Neural cell (in vitro differentiated cells): ENCODE measurements at regions not wholly inside any gene's neighbourhood (a gene's known extent, or its start where the extent isn't known, plus 50 kb on each side); places are given as distances from the start of the nearest gene placed in this dataset.

Source experiments
- H2AFZ ChIP-seq: fragments of 200-600, 300-800 bp; sonication (generic), shearing (Covaris generic); 2 replicates; pipeline ENCODE4 v1.6.0; 2014; ENCODE audit warnings: low read depth, mild to moderate bottlenecking, antibody characterized with exemption, low read length, moderate library complexity
- H3F3A ChIP-seq: fragments of 200-600 bp; shearing (Covaris generic); 2 replicates; pipeline ENCODE4 v1.6.1; 2016; ENCODE audit warnings: mild to moderate bottlenecking, moderate library complexity, mixed read lengths, antibody characterized with exemption, low read length; ENCODE audit not compliant: insufficient read depth, poor library complexity, severe bottlenecking
- H3K27ac ChIP-seq: fragments of 200-600, 300-800 bp; sonication (generic), shearing (Covaris generic); 2 replicates; pipeline ENCODE4 v1.5.1; 2014; ENCODE audit warnings: mild to moderate bottlenecking, low read length, moderate library complexity
- H3K27me3 ChIP-seq: fragments of 300-800, 200-600 bp; sonication (generic), shearing (Covaris generic); 2 replicates; pipeline ENCODE4 v1.6.0; 2014; ENCODE audit warnings: mild to moderate bottlenecking, low read depth, low read length, moderate library complexity; ENCODE audit not compliant: insufficient read depth
- H3K36me3 ChIP-seq: fragments of 300-800, 200-600 bp; sonication (generic), shearing (Covaris generic); 2 replicates; pipeline ENCODE4 v1.5.1; 2014; ENCODE audit warnings: mild to moderate bottlenecking, antibody characterized with exemption, low read length, moderate library complexity; ENCODE audit not compliant: insufficient read depth
- H3K4me2 ChIP-seq: fragments of 300-800, 200-600 bp; sonication (generic), shearing (Covaris generic); 2 replicates; pipeline ENCODE4 v1.6.0; 2014; ENCODE audit warnings: mild to moderate bottlenecking, low read length
- H3K4me3 ChIP-seq: fragments of 300-800, 200-600 bp; sonication (generic), shearing (Covaris generic); 2 replicates; pipeline ENCODE4 v1.5.1; 2014; ENCODE audit warnings: mild to moderate bottlenecking, low read length, moderate library complexity
- H3K79me2 ChIP-seq: fragments of 200-600 bp; shearing (Covaris generic); replicated peaks from 2 replicates; pipeline ENCODE4 v1.6.0; 2014; ENCODE audit warnings: mild to moderate bottlenecking, low read length, moderate library complexity; ENCODE audit not compliant: insufficient read depth
- H3K9ac ChIP-seq: fragments of 300-800, 200-600 bp; sonication (generic), shearing (Covaris generic); 2 replicates; pipeline ENCODE4 v1.6.1; 2016; ENCODE audit warnings: mild to moderate bottlenecking, low read length, mixed read lengths
- H3K9me2 ChIP-seq: fragments of 200-600 bp; shearing (Covaris generic); 2 replicates; pipeline ENCODE4 v1.6.1; 2016; ENCODE audit warnings: mild to moderate bottlenecking, low read length, mixed read lengths; ENCODE audit not compliant: insufficient read depth
- H3K9me3 ChIP-seq: fragments of 200-600, 300-800 bp; sonication (generic), shearing (Covaris generic); 2 replicates; pipeline ENCODE4 v1.6.1; 2016; ENCODE audit warnings: mild to moderate bottlenecking, mixed run types, low read length, moderate library complexity, mixed read lengths
- H4K20me1 ChIP-seq: fragments of 200-600 bp; shearing (Covaris generic); 2 replicates; pipeline ENCODE4 v1.6.1; 2016; ENCODE audit warnings: mild to moderate bottlenecking, mixed run types; ENCODE audit not compliant: insufficient read depth
- CTCF ChIP-seq: fragments of 450-650 bp; IDR thresholded peaks from 2 replicates; pipeline ENCODE4 v1.5.1; 2014; ENCODE audit warnings: antibody characterized with exemption, mild to moderate bottlenecking, moderate library complexity; ENCODE audit not compliant: poor library complexity, severe bottlenecking
- EP300 ChIP-seq: fragments of 450-650 bp; conservative IDR thresholded peaks from 2 replicates; pipeline ENCODE4 v1.6.1; 2014; ENCODE audit warnings: antibody characterized with exemption, mild to moderate bottlenecking, moderate library complexity; ENCODE audit not compliant: poor library complexity, severe bottlenecking
- EZH2 ChIP-seq: fragments of 200-600, 300-800 bp; shearing (Covaris generic), sonication (generic); IDR thresholded peaks from 2 replicates; pipeline ENCODE4 v1.6.1; 2014; ENCODE audit warnings: antibody characterized with exemption, low read length, borderline replicate concordance, mild to moderate bottlenecking; ENCODE audit not compliant: insufficient read depth, poor library complexity, severe bottlenecking
- MXI1 ChIP-seq: fragments of 450-650 bp; conservative IDR thresholded peaks from 2 replicates; pipeline ENCODE4 v1.6.1; 2014; ENCODE audit warnings: antibody characterized with exemption, mild to moderate bottlenecking; ENCODE audit not compliant: poor library complexity, severe bottlenecking
- POLR2AphosphoS5 ChIP-seq: IDR thresholded peaks from 2 replicates; pipeline ENCODE4 v1.6.1; 2012
- RAD21 ChIP-seq: fragments of 450-650 bp; conservative IDR thresholded peaks from 2 replicates; pipeline ENCODE4 v1.6.1; 2014; ENCODE audit warnings: antibody characterized with exemption, mild to moderate bottlenecking, moderate library complexity
- REST ChIP-seq: IDR thresholded peaks from 2 replicates; pipeline ENCODE4 v1.6.1; 2012; ENCODE audit warnings: borderline replicate concordance
- SMC3 ChIP-seq: fragments of 450-650 bp; conservative IDR thresholded peaks from 2 replicates; pipeline ENCODE4 v1.6.1; 2014; ENCODE audit warnings: antibody characterized with exemption, mild to moderate bottlenecking, moderate library complexity; ENCODE audit not compliant: poor library complexity
- TAF1 ChIP-seq: IDR thresholded peaks from 2 replicates; pipeline ENCODE4 v1.6.1; 2012; ENCODE audit warnings: low read depth

GRCh38 chr2:20561637-20562454, 89.1 kb downstream of the HS1BP3 start:
- Histone ChIP-seq H3K9me2 (no peaks in the 10 kb centered on the region), H3K79me2 (no peaks in the 10 kb centered on the region), H3F3A (no peaks in the 10 kb centered on the region), H3K36me3 (no peaks in the 10 kb centered on the region), H4K20me1 (no peaks in the 10 kb centered on the region), H2AFZ (no peak overlapping the region), H3K4me3 (no peak overlapping the region), H3K27me3 (no peaks in the 10 kb centered on the region), H3K4me2 (no peak overlapping the region), H3K9me3 (no peaks in the 10 kb centered on the region), H3K9ac (no peak overlapping the region), H3K27ac (no peak overlapping the region)
- no peak for TF ChIP-seq REST
- no peak for TF ChIP-seq POLR2AphosphoS5
- no peak for TF ChIP-seq EP300
- TF ChIP-seq TAF1: no peak
- no peak for TF ChIP-seq SMC3
- no peak for TF ChIP-seq MXI1
- no peak for TF ChIP-seq EZH2

GRCh38 chr2:20562540-20563225, 88.2 kb downstream of the HS1BP3 start:
- Histone ChIP-seq H2AFZ (no peak overlapping the region), H3K79me2 (no peaks in the 10 kb centered on the region), H3K4me2 (no peak overlapping the region), H3K9me2 (no peaks in the 10 kb centered on the region), H3K27me3 (no peaks in the 10 kb centered on the region), H4K20me1 (no peaks in the 10 kb centered on the region), H3F3A (no peaks in the 10 kb centered on the region), H3K9me3 (no peaks in the 10 kb centered on the region), H3K27ac (no peak overlapping the region), H3K9ac (no peak overlapping the region), H3K36me3 (no peaks in the 10 kb centered on the region), H3K4me3 (no peak overlapping the region)
- TF ChIP-seq POLR2AphosphoS5 (no peak), REST (no peak), CTCF (no peak), MXI1 (no peak), EZH2 (no peak), SMC3 (no peak), TAF1 (no peak), EP300 (no peak), RAD21 (no peak)
